OCI-LY1 (cell line): ENCODE measurements at regions not wholly inside any gene's neighbourhood (a gene's known extent, or its start where the extent isn't known, plus 50 kb on each side); places are given as distances from the start of the nearest gene placed in this dataset.
"Not testable (repeated sequence)": the region's sequence is repeated elsewhere in the genome, so short reads cannot be mapped to it uniquely, and the experiment has no call there.

Experiments used
- H2AFZ ChIP-seq: fragments of 200-600 bp; sonication (generic), shearing (Covaris generic); 2 replicates; pipeline ENCODE4 v1.6.0; 2014; ENCODE audit warnings: antibody characterized with exemption, mild to moderate bottlenecking, low read length
- H3F3A ChIP-seq: fragments of 200-600 bp; sonication (generic), shearing (Covaris generic); 2 replicates; pipeline ENCODE4 v1.6.0; 2014; ENCODE audit warnings: mild to moderate bottlenecking, antibody characterized with exemption, low read length, moderate library complexity; ENCODE audit not compliant: insufficient read depth
- H3K27ac ChIP-seq: fragments of 200-600 bp; sonication (generic); 2 replicates; pipeline ENCODE4 v1.5.1; 2014; ENCODE audit warnings: low read length, mixed run types, mild to moderate bottlenecking, low read depth; ENCODE audit not compliant: poor library complexity, severe bottlenecking
- H3K27me3 ChIP-seq: fragments of 200-600 bp; sonication (generic); 2 replicates; pipeline ENCODE4 v1.6.0; 2014; ENCODE audit warnings: antibody characterized with exemption, mild to moderate bottlenecking, low read length, moderate library complexity; ENCODE audit not compliant: insufficient read depth
- H3K36me3 ChIP-seq: fragments of 200-600 bp; sonication (generic); 2 replicates; pipeline ENCODE4 v1.6.1; 2014; ENCODE audit warnings: mild to moderate bottlenecking, antibody characterized with exemption, low read length, moderate library complexity, mixed read lengths; ENCODE audit not compliant: insufficient read depth
- H3K4me1 ChIP-seq: fragments of 200-600 bp; sonication (generic); 2 replicates; pipeline ENCODE4 v1.5.1; 2014; ENCODE audit warnings: mild to moderate bottlenecking, low read length, moderate library complexity; ENCODE audit not compliant: insufficient read depth, severe bottlenecking
- H3K4me2 ChIP-seq: fragments of 200-600 bp; sonication (generic), shearing (Covaris generic); 2 replicates; pipeline ENCODE4 v1.6.1; 2014; ENCODE audit warnings: low read length
- H3K4me3 ChIP-seq: fragments of 200-600 bp; sonication (generic); 2 replicates; pipeline ENCODE4 v1.5.1; 2014; ENCODE audit warnings: low read length, low read depth, mild to moderate bottlenecking, mixed read lengths; ENCODE audit not compliant: poor library complexity, severe bottlenecking
- H3K79me2 ChIP-seq: fragments of 200-600 bp; shearing (Covaris generic); 2 replicates; pipeline ENCODE4 v1.6.1; 2016; ENCODE audit warnings: mixed run types, low read length, mixed read lengths; ENCODE audit not compliant: insufficient read depth
- H3K9ac ChIP-seq: fragments of 200-600 bp; sonication (generic), shearing (Covaris generic); 2 replicates; pipeline ENCODE4 v1.6.1; 2014; ENCODE audit warnings: mild to moderate bottlenecking, low read length, mixed read lengths
- H3K9me2 ChIP-seq: fragments of 200-600 bp; sonication (generic), shearing (Covaris generic); 2 replicates; pipeline ENCODE4 v1.6.1; 2014; ENCODE audit warnings: low read depth, mild to moderate bottlenecking, low read length, mixed read lengths
- H3K9me3 ChIP-seq: fragments of 200-600 bp; shearing (Covaris generic); 2 replicates; pipeline ENCODE4 v1.6.1; 2014; ENCODE audit warnings: low read length, mixed read lengths
- H4K20me1 ChIP-seq: fragments of 200-600 bp; sonication (generic), shearing (Covaris generic); 2 replicates; pipeline ENCODE4 v1.6.0; 2016; ENCODE audit warnings: mild to moderate bottlenecking, low read length; ENCODE audit not compliant: insufficient read depth
- CTCF ChIP-seq: fragments of 200-600 bp; sonication (generic), shearing (Covaris generic); IDR thresholded peaks from 2 replicates; pipeline ENCODE4 v1.5.1; 2017; ENCODE audit warnings: mild to moderate bottlenecking, antibody characterized with exemption, low read length, moderate library complexity, mixed read lengths
- EZH2 ChIP-seq: fragments of 200-600 bp; sonication (generic), shearing (Covaris generic); IDR thresholded peaks from 2 replicates; pipeline ENCODE4 v1.8.0; 2017; ENCODE audit warnings: borderline replicate concordance, mixed run types, mild to moderate bottlenecking, antibody characterized with exemption, low read length, moderate library complexity, mixed read lengths

- H4K20me1 ChIP-seq = no peaks in the 10 kb centered on the region
- no peaks in the 10 kb centered on the region for H3F3A ChIP-seq
- H3K27me3 ChIP-seq = no peaks in the 10 kb centered on the region
- no peak overlapping the region for H2AFZ ChIP-seq
- no peaks in the 10 kb centered on the region for H3K9me3 ChIP-seq
- H3K27ac ChIP-seq = no peak overlapping the region
- H3K9me2 ChIP-seq = no peaks in the 10 kb centered on the region
- no peaks in the 10 kb centered on the region for H3K36me3 ChIP-seq
- H3K79me2 ChIP-seq = no peaks in the 10 kb centered on the region
- H3K4me2 ChIP-seq = no peak overlapping the region
- no peak overlapping the region for H3K4me3 ChIP-seq
- no peaks in the 10 kb centered on the region for H3K4me1 ChIP-seq
- no peak overlapping the region for H3K9ac ChIP-seq
- TF ChIP-seq CTCF (peak; percentile 50), EZH2 (no peak)
Observed at GRCh38 chr10:29377333-29377961, 88.6 kb downstream of the LYZL1 start.

- Histone ChIP-seq H3F3A (no peaks in the 10 kb centered on the region), H3K4me1 (no peaks in the 10 kb centered on the region), H3K79me2 (no peaks in the 10 kb centered on the region), H3K4me2 (no peak overlapping the region), H3K27me3 (no peaks in the 10 kb centered on the region), H3K4me3 (no peak overlapping the region), H2AFZ (no peak overlapping the region), H3K9me2 (no peaks in the 10 kb centered on the region), H3K27ac (no peak overlapping the region), H4K20me1 (no peaks in the 10 kb centered on the region), H3K9ac (no peak overlapping the region), H3K36me3 (no peaks in the 10 kb centered on the region), H3K9me3 (no peaks in the 10 kb centered on the region)
- TF ChIP-seq EZH2 (no peak), CTCF (no peak)
Observed at GRCh38 chr10:29378106-29378505, 89.2 kb downstream of the LYZL1 start.

GRCh38 chr10:29379208-29379607 is 90.3 kb downstream of the LYZL1 start:
- no peaks in the 10 kb centered on the region for H3K27me3 ChIP-seq
- no peak overlapping the region for H3K9ac ChIP-seq
- no peaks in the 10 kb centered on the region for H4K20me1 ChIP-seq
- H3K79me2 ChIP-seq = no peaks in the 10 kb centered on the region
- no peak overlapping the region for H3K4me2 ChIP-seq
- H3K9me3 ChIP-seq = no peaks in the 10 kb centered on the region
- no peaks in the 10 kb centered on the region for H3K36me3 ChIP-seq
- H3F3A ChIP-seq = no peaks in the 10 kb centered on the region
- no peaks in the 10 kb centered on the region for H3K4me1 ChIP-seq
- no peaks in the 10 kb centered on the region for H3K9me2 ChIP-seq
- TF ChIP-seq CTCF (no peak), EZH2 (no peak)
- H3K27ac ChIP-seq = no peak overlapping the region
- no peak overlapping the region for H3K4me3 ChIP-seq
- H2AFZ ChIP-seq = no peak overlapping the region

GRCh38 chr10:29379777-29380598 is 91.1 kb downstream of the LYZL1 start:
- H2AFZ ChIP-seq, H3K36me3 ChIP-seq, H3K9me2 ChIP-seq, H3K27me3 ChIP-seq, H3K4me3 ChIP-seq, H3K9ac ChIP-seq, H3K4me1 ChIP-seq, H3K79me2 ChIP-seq, H4K20me1 ChIP-seq, H3K27ac ChIP-seq, H3F3A ChIP-seq, H3K4me2 ChIP-seq, H3K9me3 ChIP-seq: not testable (repeated sequence)

- H3K79me2 ChIP-seq, H3K27ac ChIP-seq, H3K9ac ChIP-seq, H3K4me3 ChIP-seq, H3F3A ChIP-seq, H3K36me3 ChIP-seq, H3K9me3 ChIP-seq, H3K27me3 ChIP-seq, H3K4me2 ChIP-seq, H3K9me2 ChIP-seq, H3K4me1 ChIP-seq, H4K20me1 ChIP-seq, H2AFZ ChIP-seq: not testable (repeated sequence)
Observed at GRCh38 chr10:29380599-29381511, 92.0 kb downstream of the LYZL1 start.
